ENCODE measurements at regions not wholly inside any gene's neighbourhood (a gene's known extent, or its start where the extent isn't known, plus 50 kb on each side); places are given as distances from the start of the nearest gene placed in this dataset.

GRCh38 chr16:48008011-48008525 lies 147.7 kb downstream of the ABCC12 start:
- no peak overlapping the region for H3K4me2 ChIP-seq (ENCODE audit: low read depth, low read length)
- no peaks in the 10 kb centered on the region for H3K36me3 ChIP-seq (replicated peaks in 1 of 2; ENCODE audit: control insufficient read depth in 1 of 2, insufficient read depth in 2 of 2, low read length in 2 of 2)
- ATAC-seq (peak; percentile 31; the same call in 2 of the 3 replicates), DNase-seq (ENCODE audit: low spot score) (no peak), FAIRE-seq (no peak)
- 18% methylated on average over 7 of the region's 7 CpGs for WGBS (ENCODE audit: low lambda C conversion rate)
- H3K79me2 ChIP-seq (ENCODE audit: insufficient read depth, low read length): no peaks in the 10 kb centered on the region
- TF ChIP-seq ZNF672 (CRISPR knock-in tag; IDR thresholded peaks at IDR 0.05) (no peak), TGIF2 (CRISPR knock-in tag; IDR thresholded peaks at IDR 0.05) (no peak), ZUFSP (CRISPR knock-in tag; IDR thresholded peaks at IDR 0.05; ENCODE audit: borderline replicate concordance) (no peak), TOPORS (CRISPR knock-in tag; IDR thresholded peaks at IDR 0.05) (no peak), HDAC2 (CRISPR knock-in tag; IDR thresholded peaks at IDR 0.05) (no peak), NAIF1 (CRISPR knock-in tag; IDR thresholded peaks at IDR 0.05; ENCODE audit: borderline replicate concordance) (no peak)
- intact Hi-C loops (cut with micrococcal nuclease; ENCODE audit: unreplicated experiment): no loop called here
- no TSS peak for BruUV-seq (replicated peaks)
- no peaks in the 10 kb centered on the region for H4K20me1 ChIP-seq (ENCODE audit: insufficient read depth, low read length)
- no peaks in the 10 kb centered on the region for H3K4me1 ChIP-seq (ENCODE audit: insufficient read depth, low read length)
- in situ Hi-C loops (cut with HindIII; ENCODE audit: extremely low pct_ligation_motif_present, low pct_unique_long_range_greater_than_20kb): no loop called here
- peaks cover 0 to 5% of the 10 kb centered on the region in 2 experiments; a peak in 1 of 5 replicates for H3K27me3 ChIP-seq (ENCODE audit: control insufficient read depth in 1 of 2, insufficient read depth in 2 of 2, low read length in 2 of 2)
- no peak overlapping the region for H2AFZ ChIP-seq (ENCODE audit: low read length)
- POLR2A ChIA-PET: no interaction called here
- H3K4me3 ChIP-seq (replicated peaks in 1 of 3; ENCODE audit: insufficient read depth in 1 of 3, low read depth in 2 of 3, low read length in 3 of 3): no peak overlapping the region
- H3K27ac ChIP-seq (ENCODE audit: extremely low read length, insufficient read depth, low read length): no peak overlapping the region
- no peaks in the 10 kb centered on the region for H3K9me3 ChIP-seq (ENCODE audit: low read length)
- H3K9ac ChIP-seq (ENCODE audit: insufficient read depth, low read depth, low read length): no peak overlapping the region
- CTCF ChIA-PET (ENCODE audit: low intra/inter-chr PET ratio, low total read pairs): no interaction called here

GRCh38 chr16:48004141-48004695 lies 151.6 kb downstream of the ABCC12 start:
- Histone ChIP-seq H3K4me2 (ENCODE audit: low read depth, low read length) (no peak overlapping the region), H4K20me1 (ENCODE audit: insufficient read depth, low read length) (no peaks in the 10 kb centered on the region), H3K79me2 (ENCODE audit: insufficient read depth, low read length) (no peaks in the 10 kb centered on the region), H3K4me1 (ENCODE audit: insufficient read depth, low read length) (no peaks in the 10 kb centered on the region), H3K36me3 (replicated peaks in 1 of 2; ENCODE audit: control insufficient read depth in 1 of 2, insufficient read depth in 2 of 2, low read length in 2 of 2) (no peaks in the 10 kb centered on the region), H3K4me3 (replicated peaks in 1 of 3; ENCODE audit: insufficient read depth in 1 of 3, low read depth in 2 of 3, low read length in 3 of 3) (no peak overlapping the region), H3K27me3 (ENCODE audit: control insufficient read depth in 1 of 2, insufficient read depth in 2 of 2, low read length in 2 of 2) (0 out of 5 replicates have a peak, but pooled peaks cover 0 to 4% of the 10 kb centered on the region in 2 experiments), H3K9me3 (ENCODE audit: low read length) (no peaks in the 10 kb centered on the region), H3K9ac (ENCODE audit: insufficient read depth, low read depth, low read length) (no peak overlapping the region), H2AFZ (ENCODE audit: low read length) (no peak overlapping the region), H3K27ac (ENCODE audit: extremely low read length, insufficient read depth, low read length) (no peak overlapping the region)
- ChIA-PET POLR2A (no interaction called here), CTCF (ENCODE audit: low intra/inter-chr PET ratio, low total read pairs) (no interaction called here)
- 0% methylated on average over 3 of the region's 3 CpGs for WGBS (ENCODE audit: low lambda C conversion rate)
- in situ Hi-C loops (cut with HindIII; ENCODE audit: extremely low pct_ligation_motif_present, low pct_unique_long_range_greater_than_20kb): no loop called here
- intact Hi-C loops (cut with micrococcal nuclease; ENCODE audit: unreplicated experiment): no loop called here
- FAIRE-seq (no peak), ATAC-seq (no peak), DNase-seq (ENCODE audit: low spot score) (no peak)
- no TSS peak for BruUV-seq (replicated peaks)
- TF ChIP-seq FLYWCH1 (CRISPR knock-in tag; IDR thresholded peaks at IDR 0.05) (no peak), ZNF720 (CRISPR knock-in tag; IDR thresholded peaks at IDR 0.05) (no peak), HBP1 (CRISPR knock-in tag; IDR thresholded peaks at IDR 0.05; ENCODE audit: low read depth) (no peak), MLXIP (CRISPR knock-in tag; IDR thresholded peaks at IDR 0.05; ENCODE audit: borderline replicate concordance) (no peak), ATF4 (CRISPR knock-in tag; IDR thresholded peaks at IDR 0.05) (no peak)
